HepG2 (cell line): ENCODE measurements at regions not wholly inside any gene's neighbourhood (a gene's known extent, or its start where the extent isn't known, plus 50 kb on each side); places are given as distances from the start of the nearest gene placed in this dataset.

ENCODE experiments used
- ATAC-seq: fragments of 200-7000 bp; cut with Tn5 transposase; 3 replicates; pipeline ENCODE4 v1.9.1; 2020; ENCODE audit warnings: mild to moderate bottlenecking, moderate library complexity
- BruUV-seq: library from RNA; stranded (reverse); fragments of 400-500 nt; replicated peaks from 2 replicates; lab custom pipeline; 2021; lab: Mats Ljungman, UMichigan
- CTCF ChIA-PET: fragments of 300-600 bp; formaldehyde crosslinking; extraction: SDS; loops from one replicate; lab custom pipeline; 2021; ENCODE audit warnings: low total read pairs, inconsistent platforms, low intra/inter-chr PET ratio; lab: Yijun Ruan, JAX
- POLR2A ChIA-PET: fragments of 350-600 bp; sonication (Branson Sonifier 250); formaldehyde crosslinking; loops from one replicate; lab custom pipeline; 2020; ENCODE audit warnings: antibody characterized with exemption, inconsistent platforms; lab: Yijun Ruan, JAX
- DNase-seq: peaks from one replicate; pipeline ENCODE4 v3.0.0-alpha.2; 2015; ENCODE audit warnings: low spot score
- FAIRE-seq: peaks from 3 replicates; lab custom pipeline; 2011; peaks lifted over from hg19 to GRCh38; lab: Jason Lieb, UNC
- H2AFZ ChIP-seq: one replicate; pipeline ENCODE4 v1.6.1; 2011; ENCODE audit warnings: low read length, inconsistent platforms
- H3K27ac ChIP-seq: fragments of 300-600 bp; 3 replicates; pipeline ENCODE4 v1.8.0; 2011; ENCODE audit warnings: mixed run types, mild to moderate bottlenecking, mixed read lengths, low read length, inconsistent platforms; ENCODE audit not compliant: insufficient read depth; ENCODE audit errors: extremely low read length
- H3K27me3 ChIP-seq, 2 experiments: fragments of 200-600 bp in 1 of 2; 2 replicates in 1 of 2; 3 replicates in 1 of 2; pipeline versions ENCODE4 v1.6.0 to v1.8.0; 2011; ENCODE audit warnings: low read length in 2 of 2, mild to moderate bottlenecking in 2 of 2, moderate library complexity in 2 of 2, inconsistent platforms in 1 of 2; ENCODE audit not compliant: insufficient read depth in 2 of 2, control insufficient read depth in 1 of 2
- H3K36me3 ChIP-seq, 2 experiments: fragments of 200-600 bp in 1 of 2; replicated peaks in 1 of 2; 2 replicates in 1 of 2; 3 replicates in 1 of 2; pipeline versions ENCODE4 v1.5.1 to v1.8.0; 2011; ENCODE audit warnings: low read length in 2 of 2, inconsistent platforms in 1 of 2; ENCODE audit not compliant: insufficient read depth in 2 of 2, control insufficient read depth in 1 of 2
- H3K4me1 ChIP-seq: 2 replicates; pipeline ENCODE4 v1.5.1; 2012; ENCODE audit warnings: low read length, inconsistent platforms; ENCODE audit not compliant: insufficient read depth
- H3K4me2 ChIP-seq: 2 replicates; pipeline ENCODE4 v1.6.0; 2011; ENCODE audit warnings: low read depth, low read length, inconsistent platforms
- H3K4me3 ChIP-seq, 3 experiments: fragments of 200-600 bp in 1 of 3; sonication (generic), shearing (Covaris generic) in 1 of 3; replicated peaks in 1 of 3; 2 replicates each; pipeline ENCODE4 v1.5.1; 2011 to 2016; ENCODE audit warnings: low read length in 3 of 3, inconsistent platforms in 2 of 3, low read depth in 2 of 3, mild to moderate bottlenecking in 2 of 3, control low read depth in 1 of 3, mixed read lengths in 1 of 3; ENCODE audit not compliant: insufficient read depth in 1 of 3
- H3K79me2 ChIP-seq: one replicate; pipeline ENCODE4 v1.6.1; 2011; ENCODE audit warnings: low read length, inconsistent platforms; ENCODE audit not compliant: insufficient read depth
- H3K9ac ChIP-seq: 2 replicates; pipeline ENCODE4 v1.6.0; 2011; ENCODE audit warnings: mild to moderate bottlenecking, low read depth, low read length, inconsistent platforms; ENCODE audit not compliant: insufficient read depth
- H3K9me3 ChIP-seq: 2 replicates; pipeline ENCODE4 v1.5.1; 2012; ENCODE audit warnings: mild to moderate bottlenecking, low read length
- H4K20me1 ChIP-seq: 2 replicates; pipeline ENCODE4 v1.6.0; 2011; ENCODE audit warnings: inconsistent platforms, mild to moderate bottlenecking, low read length, moderate library complexity; ENCODE audit not compliant: insufficient read depth
- ATRX ChIP-seq: sonication (generic); formaldehyde crosslinking; IDR thresholded peaks from 2 replicates; pipeline ENCODE4 v1.4.0; 2020; ENCODE audit warnings: missing genetic modification reagents, borderline replicate concordance
- BRCA1 ChIP-seq: sonication (generic); formaldehyde crosslinking; IDR thresholded peaks from 2 replicates; pipeline ENCODE4 v1.4.0; 2020; ENCODE audit warnings: missing genetic modification reagents
- MXD4 ChIP-seq: IDR thresholded peaks from 2 replicates; pipeline ENCODE4 v1.6.1; 2016; ENCODE audit warnings: mild to moderate bottlenecking, missing biosample characterization, missing genetic modification reagents
- NFRKB ChIP-seq: fragments of 450-650 bp; IDR thresholded peaks from 2 replicates; pipeline ENCODE4 v1.6.1; 2017
- RELA ChIP-seq: sonication (generic); formaldehyde crosslinking; IDR thresholded peaks from 2 replicates; pipeline ENCODE4 v1.4.0; 2020; ENCODE audit warnings: missing genetic modification reagents
- SSRP1 ChIP-seq: IDR thresholded peaks from 2 replicates; pipeline ENCODE4 v1.6.1; 2016; ENCODE audit warnings: control low read depth
- STAG1 ChIP-seq: sonication (generic); formaldehyde crosslinking; IDR thresholded peaks from 2 replicates; pipeline ENCODE4 v1.4.0; 2020; ENCODE audit warnings: missing genetic modification reagents
- ZNF557 ChIP-seq: sonication (generic); formaldehyde crosslinking; IDR thresholded peaks from 2 replicates; pipeline ENCODE4 v1.4.0; 2020; ENCODE audit warnings: missing genetic modification reagents
- ZNF629 ChIP-seq: sonication (generic); formaldehyde crosslinking; conservative IDR thresholded peaks from 2 replicates; pipeline ENCODE4 v1.5.0; 2020; ENCODE audit warnings: missing genetic modification reagents
- ZNF709 ChIP-seq: sonication (generic); formaldehyde crosslinking; IDR thresholded peaks from 2 replicates; pipeline ENCODE4 v1.5.0; 2020; ENCODE audit warnings: mild to moderate bottlenecking, missing genetic modification reagents
- ZNF746 ChIP-seq: sonication (generic); formaldehyde crosslinking; IDR thresholded peaks from 2 replicates; pipeline ENCODE4 v1.8.0; 2022; ENCODE audit warnings: mild to moderate bottlenecking, missing genetic modification reagents
- ZSCAN12 ChIP-seq: sonication (generic); formaldehyde crosslinking; IDR thresholded peaks from 2 replicates; pipeline ENCODE4 v1.9.0; 2021; ENCODE audit warnings: mild to moderate bottlenecking, missing genetic modification reagents
- WGBS: methylation state at CpG from one replicate; pipeline ENCODE4 v1.1.6; 2017; ENCODE audit warnings: low lambda C conversion rate; 5-methylcytosine and 5-hydroxymethylcytosine counted together
- in situ Hi-C: cut with HindIII; loops from 2 replicates; pipeline ENCODE4 v1.10.0; 2017; ENCODE audit warnings: low pct_unique_long_range_greater_than_20kb; ENCODE audit not compliant: extremely low pct_ligation_motif_present
- intact Hi-C: fragments of 100-400 bp; cut with micrococcal nuclease; formaldehyde crosslinking; loops from one replicate; pipeline ENCODE4 v1.10.0; 2022; ENCODE audit not compliant: unreplicated experiment
- TF ChIP-seq, protein P1 (sequence below): sonication (generic); formaldehyde crosslinking; conservative IDR thresholded peaks from 2 replicates; pipeline ENCODE4 v1.4.0; 2020; ENCODE audit warnings: missing genetic modification reagents
- TF ChIP-seq, protein P2 (sequence below): sonication (generic); formaldehyde crosslinking; conservative IDR thresholded peaks from 2 replicates; pipeline ENCODE4 v1.5.0; 2020; ENCODE audit warnings: missing genetic modification reagents
- TF ChIP-seq, protein P3 (sequence below): sonication (generic); formaldehyde crosslinking; IDR thresholded peaks from 2 replicates; pipeline ENCODE4 v1.4.0; 2020; ENCODE audit warnings: low read depth, missing genetic modification reagents

DNA sequence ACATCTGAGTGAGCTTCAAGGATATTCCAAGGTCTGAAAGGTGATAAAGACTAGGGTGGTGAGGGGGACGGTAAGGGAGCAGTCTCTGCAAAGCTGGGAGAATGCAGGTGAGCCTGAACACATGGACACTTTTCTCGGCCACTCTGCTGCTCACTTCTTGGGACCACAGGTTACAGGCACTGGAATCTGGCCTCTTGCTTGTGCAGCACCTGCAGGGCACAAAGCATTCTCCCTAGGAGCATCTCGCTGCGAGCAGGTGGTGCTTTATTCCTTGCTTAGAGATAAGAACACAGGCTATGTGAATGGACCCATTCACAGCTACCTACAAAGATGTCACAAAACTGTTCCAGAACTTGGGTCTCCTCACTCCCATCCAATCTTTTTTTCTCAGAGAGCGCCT, 153.2 kb downstream of the DDX1 start:
- Histone ChIP-seq H3K9ac (no peak overlapping the region), H3K36me3 (no peaks in the 10 kb centered on the region), H4K20me1 (no peaks in the 10 kb centered on the region), H3K9me3 (no peaks in the 10 kb centered on the region), H3K4me1 (no peaks in the 10 kb centered on the region), H3K4me3 (no peak overlapping the region), H3K79me2 (no peaks in the 10 kb centered on the region), H3K27ac (no peak overlapping the region), H2AFZ (no peak overlapping the region), H3K27me3 (peaks cover 3 to 14% of the 10 kb centered on the region in 2 experiments; a peak in 3 of 5 replicates), H3K4me2 (no peak overlapping the region)
- intact Hi-C loops (no loop called here), in situ Hi-C loops (loop anchor here (25.0 kb wide), 1 partner anchor 108 kb away; no protein-coding TSS in a partner anchor)
- POLR2A ChIA-PET, result no interaction called here
- no TSS peak for BruUV-seq
- whole genome bisulfite sequencing, result 39% methylated on average over 3 of the region's 5 CpGs
- FAIRE-seq (no peak), DNase-seq (no peak), ATAC-seq (no peak)
- CTCF ChIA-PET, result no interaction called here
- no peak for TF ChIP-seq ZSCAN12 (CRISPR knock-in tag)
- no peak for TF ChIP-seq ZNF557
- TF ChIP-seq ZNF746 (CRISPR knock-in tag), result no peak
- TF ChIP-seq BRCA1 (CRISPR knock-in tag), result no peak
- TF ChIP-seq ZNF629 (CRISPR knock-in tag), result no peak
- TF ChIP-seq ATRX (CRISPR knock-in tag), result no peak
- no peak for TF ChIP-seq SSRP1 (CRISPR knock-in tag)
- TF ChIP-seq, protein P1, sequence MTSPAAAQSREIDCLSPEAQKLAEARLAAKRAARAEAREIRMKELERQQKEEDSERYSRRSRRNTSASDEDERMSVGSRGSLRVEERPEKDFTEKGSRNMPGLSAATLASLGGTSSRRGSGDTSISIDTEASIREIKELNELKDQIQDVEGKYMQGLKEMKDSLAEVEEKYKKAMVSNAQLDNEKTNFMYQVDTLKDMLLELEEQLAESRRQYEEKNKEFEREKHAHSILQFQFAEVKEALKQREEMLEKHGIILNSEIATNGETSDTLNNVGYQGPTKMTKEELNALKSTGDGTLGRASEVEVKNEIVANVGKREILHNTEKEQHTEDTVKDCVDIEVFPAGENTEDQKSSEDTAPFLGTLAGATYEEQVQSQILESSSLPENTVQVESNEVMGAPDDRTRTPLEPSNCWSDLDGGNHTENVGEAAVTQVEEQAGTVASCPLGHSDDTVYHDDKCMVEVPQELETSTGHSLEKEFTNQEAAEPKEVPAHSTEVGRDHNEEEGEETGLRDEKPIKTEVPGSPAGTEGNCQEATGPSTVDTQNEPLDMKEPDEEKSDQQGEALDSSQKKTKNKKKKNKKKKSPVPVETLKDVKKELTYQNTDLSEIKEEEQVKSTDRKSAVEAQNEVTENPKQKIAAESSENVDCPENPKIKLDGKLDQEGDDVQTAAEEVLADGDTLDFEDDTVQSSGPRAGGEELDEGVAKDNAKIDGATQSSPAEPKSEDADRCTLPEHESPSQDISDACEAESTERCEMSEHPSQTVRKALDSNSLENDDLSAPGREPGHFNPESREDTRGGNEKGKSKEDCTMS (CRISPR knock-in tag), result no peak
- no peak for TF ChIP-seq MXD4 (CRISPR knock-in tag)
- TF ChIP-seq ZNF709 (CRISPR knock-in tag), result no peak
- TF ChIP-seq, protein P2, sequence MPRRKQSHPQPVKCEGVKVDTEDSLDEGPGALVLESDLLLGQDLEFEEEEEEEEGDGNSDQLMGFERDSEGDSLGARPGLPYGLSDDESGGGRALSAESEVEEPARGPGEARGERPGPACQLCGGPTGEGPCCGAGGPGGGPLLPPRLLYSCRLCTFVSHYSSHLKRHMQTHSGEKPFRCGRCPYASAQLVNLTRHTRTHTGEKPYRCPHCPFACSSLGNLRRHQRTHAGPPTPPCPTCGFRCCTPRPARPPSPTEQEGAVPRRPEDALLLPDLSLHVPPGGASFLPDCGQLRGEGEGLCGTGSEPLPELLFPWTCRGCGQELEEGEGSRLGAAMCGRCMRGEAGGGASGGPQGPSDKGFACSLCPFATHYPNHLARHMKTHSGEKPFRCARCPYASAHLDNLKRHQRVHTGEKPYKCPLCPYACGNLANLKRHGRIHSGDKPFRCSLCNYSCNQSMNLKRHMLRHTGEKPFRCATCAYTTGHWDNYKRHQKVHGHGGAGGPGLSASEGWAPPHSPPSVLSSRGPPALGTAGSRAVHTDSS (CRISPR knock-in tag), result no peak
- TF ChIP-seq, protein P3, sequence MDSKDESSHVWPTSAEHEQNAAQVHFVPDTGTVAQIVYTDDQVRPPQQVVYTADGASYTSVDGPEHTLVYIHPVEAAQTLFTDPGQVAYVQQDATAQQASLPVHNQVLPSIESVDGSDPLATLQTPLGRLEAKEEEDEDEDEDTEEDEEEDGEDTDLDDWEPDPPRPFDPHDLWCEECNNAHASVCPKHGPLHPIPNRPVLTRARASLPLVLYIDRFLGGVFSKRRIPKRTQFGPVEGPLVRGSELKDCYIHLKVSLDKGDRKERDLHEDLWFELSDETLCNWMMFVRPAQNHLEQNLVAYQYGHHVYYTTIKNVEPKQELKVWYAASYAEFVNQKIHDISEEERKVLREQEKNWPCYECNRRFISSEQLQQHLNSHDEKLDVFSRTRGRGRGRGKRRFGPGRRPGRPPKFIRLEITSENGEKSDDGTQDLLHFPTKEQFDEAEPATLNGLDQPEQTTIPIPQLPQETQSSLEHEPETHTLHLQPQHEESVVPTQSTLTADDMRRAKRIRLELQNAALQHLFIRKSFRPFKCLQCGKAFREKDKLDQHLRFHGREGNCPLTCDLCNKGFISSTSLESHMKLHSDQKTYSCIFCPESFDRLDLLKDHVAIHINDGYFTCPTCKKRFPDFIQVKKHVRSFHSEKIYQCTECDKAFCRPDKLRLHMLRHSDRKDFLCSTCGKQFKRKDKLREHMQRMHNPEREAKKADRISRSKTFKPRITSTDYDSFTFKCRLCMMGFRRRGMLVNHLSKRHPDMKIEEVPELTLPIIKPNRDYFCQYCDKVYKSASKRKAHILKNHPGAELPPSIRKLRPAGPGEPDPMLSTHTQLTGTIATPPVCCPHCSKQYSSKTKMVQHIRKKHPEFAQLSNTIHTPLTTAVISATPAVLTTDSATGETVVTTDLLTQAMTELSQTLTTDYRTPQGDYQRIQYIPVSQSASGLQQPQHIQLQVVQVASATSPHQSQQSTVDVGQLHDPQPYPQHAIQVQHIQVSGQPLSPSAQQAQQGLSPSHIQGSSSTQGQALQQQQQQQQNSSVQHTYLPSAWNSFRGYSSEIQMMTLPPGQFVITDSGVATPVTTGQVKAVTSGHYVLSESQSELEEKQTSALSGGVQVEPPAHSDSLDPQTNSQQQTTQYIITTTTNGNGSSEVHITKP (CRISPR knock-in tag), result no peak
- TF ChIP-seq NFRKB, result no peak
- no peak for TF ChIP-seq STAG1 (CRISPR knock-in tag)
- no peak for TF ChIP-seq RELA
